KMS-11 (cell line): ENCODE measurements at regions not wholly inside any gene's neighbourhood (a gene's known extent, or its start where the extent isn't known, plus 50 kb on each side); places are given as distances from the start of the nearest gene placed in this dataset.

ENCODE experiments used
- H2AFZ ChIP-seq: fragments of 200-600 bp; sonication (generic); 2 replicates; pipeline ENCODE4 v1.6.1; 2016; ENCODE audit warnings: antibody characterized with exemption, mixed run types, low read depth
- H3K27ac ChIP-seq: fragments of 200-600 bp; sonication (generic); 2 replicates; pipeline ENCODE4 v1.6.1; 2016; ENCODE audit warnings: mild to moderate bottlenecking, mixed run types
- H3K27me3 ChIP-seq: fragments of 200-600 bp; sonication (generic); 2 replicates; pipeline ENCODE4 v1.6.1; 2017; ENCODE audit warnings: mild to moderate bottlenecking, low read depth, mixed run types, moderate library complexity; ENCODE audit not compliant: insufficient read depth
- H3K36me3 ChIP-seq: fragments of 200-600 bp; sonication (generic); 2 replicates; pipeline ENCODE4 v1.6.1; 2017; ENCODE audit warnings: mild to moderate bottlenecking, mixed run types; ENCODE audit not compliant: insufficient read depth
- H3K4me1 ChIP-seq: fragments of 200-600 bp; sonication (generic); 2 replicates; pipeline ENCODE4 v1.6.1; 2016; ENCODE audit warnings: mild to moderate bottlenecking, low read depth, mixed run types; ENCODE audit not compliant: poor library complexity, severe bottlenecking
- H3K4me2 ChIP-seq: fragments of 200-600 bp; sonication (generic); 2 replicates; pipeline ENCODE4 v1.7.0; 2016; ENCODE audit warnings: mild to moderate bottlenecking, mixed run types
- H3K4me3 ChIP-seq: fragments of 200-600 bp; sonication (generic); IDR thresholded peaks from 2 replicates; pipeline ENCODE4 v1.6.1; 2017; ENCODE audit warnings: low read depth, low read length, mixed read lengths; ENCODE audit not compliant: insufficient read depth
- H3K79me2 ChIP-seq: fragments of 200-600 bp; sonication (generic); 2 replicates; pipeline ENCODE4 v1.6.1; 2016; ENCODE audit warnings: low read depth, mixed run types; ENCODE audit not compliant: insufficient read depth
- H3K9ac ChIP-seq: fragments of 200-600 bp; sonication (generic); 2 replicates; pipeline ENCODE4 v1.6.1; 2016; ENCODE audit warnings: mild to moderate bottlenecking, mixed run types
- H4K20me1 ChIP-seq: fragments of 200-600 bp; sonication (generic); 2 replicates; pipeline ENCODE4 v1.6.1; 2016; ENCODE audit warnings: mild to moderate bottlenecking, mixed run types; ENCODE audit not compliant: insufficient read depth
- TF ChIP-seq, protein P1 (sequence below): fragments of 200-600 bp; sonication (generic); conservative IDR thresholded peaks from 2 replicates; pipeline ENCODE4 v1.6.1; 2017; ENCODE audit warnings: low read depth, mild to moderate bottlenecking, antibody characterized with exemption, low read length, moderate library complexity, mixed read lengths

GRCh38 chr6:9143140-9143539 lies 707.8 kb upstream of the SLC35B3 start:
- H3K4me3 ChIP-seq, result no peak overlapping the region
- H2AFZ ChIP-seq, result no peak overlapping the region
- H3K36me3 ChIP-seq, result no peaks in the 10 kb centered on the region
- H3K27ac ChIP-seq, result no peak overlapping the region
- no peaks in the 10 kb centered on the region for H4K20me1 ChIP-seq
- TF ChIP-seq, protein P1, sequence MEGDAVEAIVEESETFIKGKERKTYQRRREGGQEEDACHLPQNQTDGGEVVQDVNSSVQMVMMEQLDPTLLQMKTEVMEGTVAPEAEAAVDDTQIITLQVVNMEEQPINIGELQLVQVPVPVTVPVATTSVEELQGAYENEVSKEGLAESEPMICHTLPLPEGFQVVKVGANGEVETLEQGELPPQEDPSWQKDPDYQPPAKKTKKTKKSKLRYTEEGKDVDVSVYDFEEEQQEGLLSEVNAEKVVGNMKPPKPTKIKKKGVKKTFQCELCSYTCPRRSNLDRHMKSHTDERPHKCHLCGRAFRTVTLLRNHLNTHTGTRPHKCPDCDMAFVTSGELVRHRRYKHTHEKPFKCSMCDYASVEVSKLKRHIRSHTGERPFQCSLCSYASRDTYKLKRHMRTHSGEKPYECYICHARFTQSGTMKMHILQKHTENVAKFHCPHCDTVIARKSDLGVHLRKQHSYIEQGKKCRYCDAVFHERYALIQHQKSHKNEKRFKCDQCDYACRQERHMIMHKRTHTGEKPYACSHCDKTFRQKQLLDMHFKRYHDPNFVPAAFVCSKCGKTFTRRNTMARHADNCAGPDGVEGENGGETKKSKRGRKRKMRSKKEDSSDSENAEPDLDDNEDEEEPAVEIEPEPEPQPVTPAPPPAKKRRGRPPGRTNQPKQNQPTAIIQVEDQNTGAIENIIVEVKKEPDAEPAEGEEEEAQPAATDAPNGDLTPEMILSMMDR, result no peak
- H3K79me2 ChIP-seq, result no peaks in the 10 kb centered on the region
- no peaks in the 10 kb centered on the region for H3K4me1 ChIP-seq
- no peaks in the 10 kb centered on the region for H3K27me3 ChIP-seq
- H3K4me2 ChIP-seq, result no peak overlapping the region
- H3K9ac ChIP-seq, result no peak overlapping the region

DNA sequence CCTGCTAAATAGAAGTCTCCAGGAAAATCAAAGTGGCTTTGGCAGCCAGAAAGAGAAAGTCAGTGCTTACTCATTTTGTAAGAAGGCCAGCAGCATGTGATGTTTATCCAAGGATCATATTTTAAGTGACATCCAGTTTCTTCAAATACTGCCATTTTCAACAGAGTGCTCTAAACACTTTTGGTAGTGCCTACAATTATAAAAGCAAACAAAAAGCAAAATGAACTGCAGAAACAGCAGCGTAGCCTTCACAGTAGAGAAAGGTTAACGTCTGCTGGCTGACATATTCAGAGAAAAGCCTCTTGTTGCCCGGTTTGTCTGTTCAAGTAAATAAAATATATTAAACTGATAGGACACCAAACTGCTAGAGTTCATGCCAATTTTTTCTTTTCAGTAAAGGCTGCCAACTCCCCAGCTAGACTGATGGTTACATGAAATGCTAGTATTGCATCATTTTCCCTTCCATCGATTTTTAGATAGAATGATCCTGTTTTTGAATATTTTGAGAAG lies 705.7 kb upstream of the SLC35B3 start:
- Histone ChIP-seq H3K79me2 (no peaks in the 10 kb centered on the region), H3K4me1 (no peaks in the 10 kb centered on the region), H4K20me1 (no peaks in the 10 kb centered on the region), H3K4me3 (no peak overlapping the region), H3K4me2 (no peak overlapping the region), H2AFZ (no peak overlapping the region), H3K9ac (no peak overlapping the region), H3K27me3 (no peaks in the 10 kb centered on the region), H3K36me3 (no peaks in the 10 kb centered on the region), H3K27ac (no peak overlapping the region)
- TF ChIP-seq, protein P1, result no peak

DNA sequence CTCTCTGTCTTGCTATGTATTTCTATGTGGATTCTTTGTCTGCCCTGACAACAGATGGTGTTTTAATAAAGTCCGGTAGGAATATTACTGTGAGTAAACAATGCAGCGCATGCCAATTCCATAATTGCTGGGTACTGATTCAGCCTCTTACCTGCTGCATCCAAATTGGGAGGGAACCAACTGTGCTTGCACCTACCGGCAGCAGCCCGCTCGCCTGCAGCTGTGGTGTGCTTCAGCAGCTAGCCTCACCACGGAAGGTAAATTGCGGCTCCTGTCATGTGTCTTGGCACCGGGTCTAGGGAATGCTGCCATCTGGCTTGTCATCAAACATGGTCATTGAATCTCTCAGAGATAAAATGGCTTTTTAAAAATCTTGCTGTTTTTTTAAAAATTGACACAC lies 704.8 kb upstream of the SLC35B3 start:
- no peak overlapping the region for H3K4me2 ChIP-seq
- TF ChIP-seq, protein P1, result no peak
- no peak overlapping the region for H3K4me3 ChIP-seq
- H2AFZ ChIP-seq, result no peak overlapping the region
- no peak overlapping the region for H3K27ac ChIP-seq
- no peaks in the 10 kb centered on the region for H3K79me2 ChIP-seq
- no peaks in the 10 kb centered on the region for H3K36me3 ChIP-seq
- no peaks in the 10 kb centered on the region for H3K27me3 ChIP-seq
- no peak overlapping the region for H3K9ac ChIP-seq
- no peaks in the 10 kb centered on the region for H3K4me1 ChIP-seq
- H4K20me1 ChIP-seq, result no peaks in the 10 kb centered on the region

DNA sequence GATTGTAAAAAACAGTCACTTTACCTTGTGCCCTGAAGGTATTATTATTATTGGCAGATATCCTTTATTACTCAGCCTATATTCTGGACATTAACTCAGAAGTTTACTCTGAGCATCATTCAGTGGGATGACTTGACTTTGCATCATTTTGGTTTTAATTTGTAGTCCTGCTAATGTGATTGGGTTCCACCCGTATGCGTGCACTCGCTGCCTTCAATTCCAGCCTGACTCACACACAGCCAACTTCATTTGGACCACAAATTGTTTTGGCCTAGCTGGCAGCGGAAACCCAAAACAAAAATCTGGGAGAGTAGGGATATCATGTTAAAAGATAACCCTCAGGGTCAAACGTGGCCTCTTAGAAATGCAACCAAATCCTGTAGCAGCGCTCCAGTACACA lies 704.4 kb upstream of the SLC35B3 start:
- H2AFZ ChIP-seq, result no peak overlapping the region
- H3K4me3 ChIP-seq, result no peak overlapping the region
- no peak overlapping the region for H3K9ac ChIP-seq

More for the DNA sequence above, 704.4 kb upstream of the SLC35B3 start:
- no peaks in the 10 kb centered on the region for H3K27me3 ChIP-seq
- H3K4me2 ChIP-seq, result no peak overlapping the region
- no peaks in the 10 kb centered on the region for H3K79me2 ChIP-seq
- TF ChIP-seq, protein P1, result no peak
- H3K36me3 ChIP-seq, result no peaks in the 10 kb centered on the region
- no peaks in the 10 kb centered on the region for H3K4me1 ChIP-seq
- no peaks in the 10 kb centered on the region for H4K20me1 ChIP-seq
- no peak overlapping the region for H3K27ac ChIP-seq
